Bone marrow (tissue), 2 donors: ENCODE measurements at regions not wholly inside any gene's neighbourhood (a gene's known extent, or its start where the extent isn't known, plus 50 kb on each side); places are given as distances from the start of the nearest gene placed in this dataset.
A peak's percentile ranks its signal among the peaks of the same experiment; 100 is the strongest.

Source experiments
- DNase-seq, 2 donors: peaks; one replicate each; lab custom pipeline; 2025; lab: John Stamatoyannopoulos, UW

GRCh38 chr16:54411544-54411943 is 125.0 kb upstream of the IRX3 start:
- no peak for DNase-seq

GRCh38 chr16:54409982-54410381 is 123.4 kb upstream of the IRX3 start:
- no peak for DNase-seq

- DNase-seq: no peak
These were observed 121.0 kb upstream of the IRX3 start for GRCh38 chr16:54407596-54407995.

- no peak for DNase-seq
These were observed 118.9 kb upstream of the IRX3 start for GRCh38 chr16:54405478-54405877.

GRCh38 chr16:54403580-54403979 is 117.0 kb upstream of the IRX3 start:
- no peak for DNase-seq

- no peak for DNase-seq
These were observed 116.3 kb upstream of the IRX3 start for GRCh38 chr16:54402873-54403272.

- DNase-seq: no peak
These were observed 115.7 kb upstream of the IRX3 start for GRCh38 chr16:54402270-54402669.

GRCh38 chr16:54400261-54400660 is 113.7 kb upstream of the IRX3 start:
- no peak for DNase-seq

- DNase-seq: no peak
These were observed 112.4 kb upstream of the IRX3 start for GRCh38 chr16:54398986-54399385.

- no peak for DNase-seq
These were observed 111.3 kb upstream of the IRX3 start for GRCh38 chr16:54397838-54398237.

GRCh38 chr16:54397190-54397835 is 110.7 kb upstream of the IRX3 start:
- DNase-seq: no peak

- no peak for DNase-seq
These were observed 103.4 kb upstream of the IRX3 start for GRCh38 chr16:54389836-54390494.

GRCh38 chr16:54385141-54385540 is 98.6 kb upstream of the IRX3 start:
- DNase-seq: no peak

- no peak for DNase-seq
These were observed 95.2 kb upstream of the IRX3 start for GRCh38 chr16:54381601-54382313.

- no peak for DNase-seq
These were observed 88.5 kb upstream of the IRX3 start for GRCh38 chr16:54375071-54375470.

GRCh38 chr16:54373534-54374520 is 87.2 kb upstream of the IRX3 start:
- peak; percentile 24 to 38 for DNase-seq

GRCh38 chr16:54370278-54371040 is 83.9 kb upstream of the IRX3 start:
- no peak for DNase-seq

GRCh38 chr16:54369861-54370260 is 83.3 kb upstream of the IRX3 start:
- DNase-seq: no peak

- DNase-seq: no peak
These were observed 80.4 kb upstream of the IRX3 start for GRCh38 chr16:54366943-54367342.

GRCh38 chr16:54365990-54366634 is 79.5 kb upstream of the IRX3 start:
- no peak for DNase-seq

GRCh38 chr16:54363766-54364165 is 77.2 kb upstream of the IRX3 start:
- no peak for DNase-seq
